Hindlimb muscle (tissue), 1 donor: ENCODE measurements at regions not wholly inside any gene's neighbourhood (a gene's known extent, or its start where the extent isn't known, plus 50 kb on each side); places are given as distances from the start of the nearest gene placed in this dataset.

Experiments used
- DNase-seq: peaks from one replicate; pipeline ENCODE4 v3.0.0-alpha.2; 2013

DNA sequence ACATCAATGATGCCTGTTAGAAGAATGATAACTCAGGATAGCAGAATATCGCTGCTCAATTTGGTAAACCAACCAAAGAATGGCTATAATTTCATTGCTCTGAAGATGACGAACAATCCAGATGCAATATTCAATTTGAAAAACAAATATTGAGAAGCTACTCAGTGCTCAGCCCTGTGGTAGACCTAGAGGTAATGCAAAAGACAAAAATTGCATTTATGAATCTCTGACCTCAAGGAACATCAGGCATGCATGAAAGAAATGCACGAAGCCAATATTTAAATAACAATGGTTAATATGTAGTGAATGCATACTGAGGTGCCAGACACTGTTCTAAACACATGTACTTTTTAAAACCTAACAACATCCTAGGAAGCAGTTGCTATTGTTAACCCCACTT is 298.6 kb upstream of the TMTC1 start:
- DNase-seq: no peak

DNA sequence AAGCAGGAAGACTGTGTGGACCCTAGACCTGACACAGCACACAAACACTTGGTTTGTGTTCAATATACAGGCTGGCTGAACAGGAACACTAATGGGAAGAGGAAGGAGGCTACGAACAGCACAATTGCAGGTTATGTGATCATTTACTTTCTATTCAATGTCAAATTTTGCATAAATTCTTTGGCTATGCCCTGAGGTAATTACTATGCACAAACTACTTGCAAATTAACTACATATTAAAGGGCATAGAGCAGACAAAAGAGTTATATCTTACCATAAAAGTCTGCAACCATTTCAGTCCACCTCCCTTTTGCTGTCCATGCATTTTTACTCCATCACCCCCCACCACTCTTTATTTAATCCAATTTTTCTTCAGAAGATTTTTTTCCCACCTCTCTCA is 291.2 kb upstream of the TMTC1 start:
- DNase-seq: no peak

DNA sequence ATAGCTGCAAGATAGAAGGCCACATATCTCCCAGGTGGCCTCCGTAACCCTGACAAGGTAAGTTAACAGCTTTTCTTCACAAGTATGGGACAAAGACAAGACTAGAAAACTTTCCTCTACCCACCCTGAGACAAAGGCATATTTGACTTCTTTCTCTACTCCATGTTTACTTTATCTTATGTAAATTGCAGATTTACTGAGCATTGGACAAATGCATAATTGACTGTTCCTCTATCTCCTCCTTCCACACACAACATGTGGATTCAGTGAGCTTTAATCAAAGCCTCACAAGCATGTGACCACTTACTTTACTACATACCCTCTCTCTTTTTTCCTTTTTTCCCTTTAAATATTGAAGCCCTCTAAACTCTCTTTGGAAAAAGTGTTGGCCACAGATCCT is 289.1 kb upstream of the TMTC1 start:
- no peak for DNase-seq

DNA sequence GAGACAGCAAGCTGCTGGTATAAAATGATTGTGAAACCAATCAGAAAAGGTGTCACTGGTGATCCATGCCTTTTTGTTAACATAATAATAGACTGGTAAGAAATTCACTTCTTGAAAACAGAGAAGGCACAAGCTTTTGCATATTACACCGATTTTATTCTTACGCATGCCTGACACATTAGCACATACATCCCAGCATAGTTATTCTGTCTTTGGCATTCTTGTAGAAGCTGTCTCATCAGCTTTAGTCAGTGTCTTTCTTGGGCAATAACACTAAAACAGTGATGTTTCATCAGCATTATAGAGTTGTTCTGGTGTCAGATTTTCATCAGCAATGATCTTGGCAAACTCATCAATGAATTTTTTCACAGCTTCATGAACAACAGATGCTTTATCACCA is 283.4 kb upstream of the TMTC1 start:
- no peak for DNase-seq

DNA sequence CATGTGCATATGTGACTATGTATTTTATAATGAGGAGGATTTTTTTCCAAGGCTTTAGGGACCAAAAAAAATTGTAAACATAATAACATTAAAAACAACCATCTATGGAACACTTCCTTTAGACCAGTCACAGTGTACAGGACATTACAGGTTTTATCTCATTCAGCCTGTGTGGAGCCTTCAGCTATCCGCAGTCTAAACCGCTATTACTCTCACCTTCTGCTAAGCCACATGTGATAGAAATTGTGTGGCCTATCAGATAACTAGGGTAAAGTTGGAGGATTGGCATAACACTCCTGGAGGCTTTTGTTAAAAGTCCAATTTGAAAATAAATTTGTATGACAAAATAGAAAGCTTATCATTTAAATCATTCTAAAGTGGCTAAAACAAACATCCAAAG is 281.2 kb upstream of the TMTC1 start:
- no peak for DNase-seq

DNA sequence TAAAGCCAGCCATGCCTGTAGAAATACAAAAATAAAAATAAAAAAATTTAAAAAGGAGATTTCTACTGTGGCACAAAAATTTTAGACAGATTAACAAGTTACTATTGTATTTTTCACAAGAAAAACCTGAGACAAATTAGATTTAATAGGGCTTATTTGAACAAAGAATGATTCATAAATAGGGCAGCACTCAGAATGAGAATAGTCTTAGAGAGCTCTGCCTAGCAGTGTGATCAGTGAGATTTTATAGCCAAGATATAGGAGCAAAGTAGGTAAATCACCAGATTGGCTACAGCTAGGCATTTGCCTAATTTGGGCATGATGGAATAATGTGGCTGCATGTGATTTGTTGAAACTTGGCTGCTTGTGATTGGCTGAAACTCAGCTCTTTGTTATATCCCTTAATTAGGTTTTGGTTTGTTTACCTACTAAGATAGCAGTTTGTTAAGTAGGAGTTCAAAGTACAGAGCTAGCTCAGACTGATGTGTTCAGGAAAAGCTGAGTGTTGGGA is 279.7 kb upstream of the TMTC1 start:
- no peak for DNase-seq

DNA sequence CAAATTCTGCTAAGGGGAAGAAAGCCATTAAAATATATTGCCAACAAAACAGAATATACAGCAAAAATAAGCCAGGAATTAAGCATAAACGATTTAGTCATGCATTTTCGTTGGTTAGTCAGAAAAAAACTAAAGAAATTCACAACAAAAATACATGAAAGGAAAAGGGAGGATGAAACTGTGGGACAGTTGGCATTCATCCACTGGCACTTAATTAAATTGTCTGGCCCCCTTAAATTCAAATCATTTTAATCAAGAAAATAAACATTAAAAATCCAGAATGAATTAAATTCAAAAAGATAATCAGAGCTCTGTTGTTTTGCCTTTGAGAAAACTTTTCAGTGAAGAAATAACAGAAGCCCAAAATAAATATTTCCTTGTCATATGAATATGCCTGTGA is 264.6 kb upstream of the TMTC1 start:
- no peak for DNase-seq

DNA sequence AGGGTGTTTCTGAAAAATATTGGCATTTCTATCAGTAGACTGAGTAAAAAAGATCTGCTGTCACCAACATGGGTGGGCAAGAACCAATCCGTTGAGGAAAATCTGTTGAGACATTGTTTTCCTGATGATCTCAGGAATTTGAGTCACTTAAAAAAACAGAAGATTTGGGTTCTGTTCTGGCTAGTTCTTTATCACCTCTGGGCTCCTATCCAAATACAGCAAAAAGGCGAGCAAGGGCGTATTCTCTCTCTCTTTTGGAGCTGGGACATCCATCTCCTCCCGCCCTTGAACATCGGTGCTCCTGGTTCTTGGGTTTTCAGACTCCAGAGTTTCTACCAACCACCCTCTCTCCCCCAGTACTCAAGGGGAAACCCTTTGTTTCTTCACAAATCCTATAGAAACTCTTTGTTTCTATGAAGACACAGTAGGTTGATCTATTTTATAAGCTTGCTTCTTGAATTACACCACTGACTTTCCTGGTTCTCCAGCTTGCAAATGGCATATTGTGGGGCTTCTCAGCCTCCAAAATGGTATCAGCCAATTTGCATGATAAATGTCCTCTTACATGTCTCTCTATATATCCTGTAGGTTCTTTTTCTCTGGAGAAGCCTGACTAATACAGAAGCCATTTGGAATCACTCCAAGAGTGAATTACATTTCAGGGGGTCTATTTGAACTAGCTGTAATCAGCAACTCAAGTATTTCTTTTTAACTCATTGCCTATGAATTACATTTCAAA is 263.9 kb upstream of the TMTC1 start:
- no peak for DNase-seq

DNA sequence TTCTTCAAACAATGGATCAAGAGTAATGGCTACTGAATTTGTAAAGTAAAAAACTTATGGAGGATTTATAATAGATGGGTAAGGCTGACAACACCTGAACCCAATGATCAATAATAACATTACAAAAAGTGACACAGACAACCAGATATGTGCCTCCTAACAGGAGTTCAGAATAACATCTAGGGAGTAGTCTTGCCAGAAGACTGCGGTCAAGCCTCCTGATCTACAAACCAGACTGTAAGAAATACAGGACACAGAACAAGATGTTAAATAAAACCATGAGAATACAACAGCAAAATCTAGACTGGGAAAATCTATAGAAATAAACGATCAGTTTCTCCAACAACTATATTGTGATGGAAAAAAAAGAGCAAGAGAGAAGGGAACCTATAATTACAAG is 262.6 kb upstream of the TMTC1 start:
- DNase-seq: no peak

DNA sequence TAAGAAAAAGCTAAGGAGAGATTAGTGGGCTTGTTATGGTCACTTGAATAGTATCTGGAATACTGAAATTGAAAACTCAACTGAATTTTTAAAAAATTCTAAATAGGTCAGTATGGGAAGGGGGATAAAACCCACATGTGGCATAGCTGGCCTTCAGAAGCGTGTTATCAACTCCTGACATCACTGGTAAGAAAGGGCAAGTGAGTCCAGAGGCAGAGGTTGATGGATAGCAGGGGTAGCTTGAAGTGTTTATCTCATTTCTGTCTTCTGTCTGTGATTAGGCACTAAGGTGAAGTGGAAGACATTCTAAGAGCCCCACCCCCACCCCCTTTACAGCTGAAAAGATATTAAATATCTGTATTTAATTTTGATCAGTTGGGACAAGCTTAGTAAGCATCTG is 261.4 kb upstream of the TMTC1 start:
- DNase-seq: no peak

DNA sequence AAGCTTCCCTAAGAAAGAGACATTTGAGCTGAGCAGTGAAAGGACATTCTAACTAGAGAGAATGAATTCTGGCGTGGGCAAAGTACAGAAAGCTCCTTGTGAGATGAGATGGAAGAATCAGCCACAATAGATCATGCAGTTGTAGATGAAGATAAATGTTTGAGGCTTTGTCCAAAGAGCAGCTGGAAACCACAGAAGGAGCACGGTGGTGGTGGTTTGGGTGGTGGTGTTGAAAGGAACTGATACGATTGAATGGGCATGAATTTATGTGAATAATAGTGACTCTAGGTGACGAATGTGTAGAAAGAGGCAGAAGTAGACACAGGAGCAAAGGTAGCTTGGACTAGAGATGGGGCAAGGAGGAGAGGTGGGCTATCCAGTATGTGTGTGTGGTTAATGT is 260.5 kb upstream of the TMTC1 start:
- DNase-seq: no peak

DNA sequence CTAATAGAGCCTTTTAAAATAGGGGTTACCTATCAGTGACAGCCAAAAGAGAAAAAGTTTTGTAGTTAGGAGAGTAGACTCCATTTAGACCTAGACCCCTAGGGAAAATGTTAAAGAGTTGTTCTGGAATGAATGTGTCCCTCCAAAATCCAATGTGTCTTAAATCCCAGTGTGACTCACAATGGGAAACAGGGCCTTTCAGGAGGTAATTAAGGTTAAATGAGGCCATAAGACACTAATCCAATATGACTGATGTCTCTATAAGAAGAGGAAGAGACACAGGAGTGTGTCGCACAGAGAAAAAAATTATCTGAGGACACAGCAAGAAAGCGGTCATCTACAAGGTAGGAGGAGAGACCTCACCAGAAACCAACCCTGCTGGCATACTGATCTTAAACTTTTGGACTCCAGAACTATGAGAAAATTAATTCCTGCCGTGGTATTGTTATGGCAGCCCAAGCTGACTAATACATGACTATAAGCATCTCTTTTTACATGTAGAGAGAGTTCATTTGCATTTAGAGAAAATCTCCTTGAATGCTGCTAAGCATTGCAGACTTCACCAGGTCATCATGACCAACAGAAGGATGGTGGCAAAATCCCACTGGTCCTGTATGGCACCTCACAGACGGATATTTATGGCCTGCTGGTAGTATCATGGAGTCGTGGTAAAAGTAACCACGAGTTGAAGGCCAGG is 259.6 kb upstream of the TMTC1 start:
- DNase-seq: no peak

DNA sequence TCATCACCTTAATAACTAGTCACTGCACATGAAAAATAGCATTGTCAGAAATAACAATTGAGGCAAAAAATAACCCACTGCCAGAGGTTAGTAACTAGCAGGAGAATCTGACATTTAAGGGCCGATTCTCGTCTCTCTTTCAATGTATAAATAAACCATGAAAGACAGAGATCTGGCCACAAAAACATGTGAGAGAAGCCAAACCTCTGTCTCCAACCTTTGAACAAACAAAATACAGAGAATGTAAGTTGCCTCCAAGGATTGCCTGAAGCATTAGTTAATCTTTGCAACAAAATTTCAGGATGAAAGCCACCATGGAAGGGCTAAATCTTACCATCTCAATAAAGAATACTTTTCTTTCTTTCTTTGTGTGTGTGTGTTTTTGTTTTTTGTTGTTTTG is 257.4 kb upstream of the TMTC1 start:
- DNase-seq: no peak

DNA sequence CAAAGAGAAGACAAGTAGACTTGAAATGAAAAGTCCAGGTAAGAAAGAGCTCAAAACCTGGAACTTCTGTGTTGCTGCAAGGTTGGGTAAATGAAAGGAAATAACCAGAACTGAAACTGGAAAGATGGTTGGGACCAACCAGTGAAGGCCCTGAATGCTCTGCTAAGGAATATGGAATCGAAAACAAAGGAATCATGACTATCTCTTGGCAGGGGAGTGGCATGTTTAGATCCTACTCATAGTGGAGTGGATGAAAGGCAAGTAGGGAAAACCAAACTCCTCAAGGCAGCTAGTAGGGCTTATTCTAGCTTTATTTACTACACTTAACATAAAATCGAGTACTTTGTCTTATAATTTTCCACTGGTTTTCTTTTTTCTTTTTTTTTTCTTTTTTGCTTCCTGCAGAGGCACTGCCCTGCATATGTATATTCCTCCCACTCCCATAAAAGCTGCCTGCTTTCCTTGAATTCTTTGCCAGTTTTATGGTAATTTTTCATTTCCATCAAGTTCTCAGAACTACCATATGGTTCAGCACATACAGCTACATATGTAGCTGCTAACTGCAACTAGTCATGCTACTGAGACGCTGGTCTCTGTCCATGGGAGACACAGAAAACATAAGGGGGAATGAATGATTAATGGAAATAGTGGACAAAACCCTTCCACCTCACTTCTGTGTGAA is 247.1 kb upstream of the TMTC1 start:
- DNase-seq: no peak

DNA sequence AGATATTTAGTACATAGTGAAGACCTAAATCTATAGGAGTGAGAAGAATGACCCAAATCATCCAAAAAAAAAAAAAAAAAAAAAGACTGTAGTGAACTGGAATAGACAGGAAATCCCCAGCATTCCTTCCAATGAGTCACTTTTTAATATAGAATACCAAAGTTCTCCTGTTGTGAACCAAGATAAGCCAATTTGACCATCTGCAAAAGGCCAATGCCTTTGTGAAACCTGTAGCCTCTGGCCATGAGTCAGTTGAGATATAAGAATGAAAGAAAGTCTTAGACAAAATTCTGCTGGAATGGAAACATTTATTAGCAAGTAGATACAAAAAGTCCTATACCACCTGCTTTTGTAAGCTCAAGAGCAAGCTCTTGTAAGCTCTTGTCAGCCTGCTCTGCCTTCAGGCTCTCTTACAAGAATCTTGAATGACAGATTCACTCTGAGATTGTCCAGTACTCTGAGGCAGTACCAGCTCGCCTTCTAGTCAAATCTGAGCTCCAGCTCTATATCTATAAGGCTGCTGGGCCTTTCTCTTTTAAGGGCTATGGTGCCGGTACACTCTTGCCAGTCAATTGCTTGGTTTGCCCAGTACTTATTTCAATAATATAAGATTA is 243.0 kb upstream of the TMTC1 start:
- DNase-seq: no peak

DNA sequence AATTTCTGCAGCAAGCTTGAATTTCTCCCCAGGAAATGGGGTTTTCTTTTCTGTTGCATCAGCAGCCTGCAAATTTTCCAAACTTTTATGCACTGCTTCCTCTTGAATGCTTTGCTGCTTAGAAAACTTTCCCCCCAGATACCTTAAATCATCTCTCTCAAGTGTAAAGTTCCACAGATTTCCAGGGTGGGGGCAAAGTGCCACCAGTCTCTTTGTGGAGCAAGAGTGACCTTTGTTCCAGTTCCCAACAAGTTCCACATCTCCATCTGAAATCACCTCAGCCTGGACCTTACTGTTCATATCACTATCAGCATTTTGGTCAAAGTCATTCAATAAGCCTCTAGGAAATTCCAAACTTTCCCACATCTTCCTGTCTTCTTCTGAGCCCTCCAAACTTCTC is 241.6 kb upstream of the TMTC1 start:
- no peak for DNase-seq

DNA sequence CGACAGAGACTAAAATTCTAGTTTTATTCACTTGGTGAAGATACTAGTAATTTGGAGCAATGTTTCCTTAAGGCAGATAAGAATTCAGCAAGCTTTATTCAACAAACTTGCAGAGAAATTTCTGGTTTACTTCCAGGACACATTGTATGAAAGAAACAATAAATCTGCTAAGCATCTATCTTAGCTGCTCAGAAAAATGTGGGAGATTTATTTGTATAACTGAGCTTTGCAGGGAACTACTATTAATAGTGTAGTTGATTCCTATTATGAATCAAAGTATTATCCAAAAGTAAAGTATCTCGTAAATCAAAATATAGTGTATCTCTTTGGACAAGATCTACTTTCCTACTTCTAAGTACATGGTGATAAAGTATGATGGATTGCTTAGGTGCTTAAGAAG is 239.4 kb upstream of the TMTC1 start:
- no peak for DNase-seq

DNA sequence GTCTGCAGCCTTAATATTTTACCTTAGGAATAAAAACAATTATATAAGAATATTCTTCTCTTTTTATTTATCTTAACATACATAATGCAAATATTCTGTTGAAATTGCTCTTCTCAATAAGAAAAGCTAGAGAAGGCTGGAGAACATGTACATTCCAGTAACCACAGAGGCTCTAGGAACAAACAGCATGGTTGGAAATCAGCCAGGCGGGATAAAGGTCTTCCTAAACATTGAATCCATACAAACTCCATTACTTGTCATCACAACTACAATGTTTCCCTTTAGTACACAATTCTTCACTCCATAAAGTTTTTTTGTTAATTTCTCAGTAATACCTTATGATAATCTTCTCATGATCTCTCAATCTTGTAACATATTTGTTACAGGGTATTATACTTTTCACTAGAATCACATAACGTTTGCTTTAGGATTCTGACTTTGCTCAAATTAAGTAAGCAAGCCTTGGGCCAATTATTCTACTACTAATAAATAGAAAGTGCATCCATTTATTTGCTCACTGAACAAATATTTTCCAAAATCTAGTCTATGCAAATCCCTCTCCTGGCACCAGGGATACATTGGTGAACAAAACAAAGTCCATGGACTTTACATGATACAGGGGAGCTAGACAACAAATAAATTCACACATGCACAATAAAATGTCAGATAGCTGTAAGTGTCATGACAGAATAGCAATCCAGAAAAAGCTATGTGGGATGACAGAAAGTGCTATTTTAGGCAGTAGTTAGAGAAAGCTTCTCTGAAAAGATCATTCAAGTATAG is 237.5 kb upstream of the TMTC1 start:
- peak; percentile 6 for DNase-seq

DNA sequence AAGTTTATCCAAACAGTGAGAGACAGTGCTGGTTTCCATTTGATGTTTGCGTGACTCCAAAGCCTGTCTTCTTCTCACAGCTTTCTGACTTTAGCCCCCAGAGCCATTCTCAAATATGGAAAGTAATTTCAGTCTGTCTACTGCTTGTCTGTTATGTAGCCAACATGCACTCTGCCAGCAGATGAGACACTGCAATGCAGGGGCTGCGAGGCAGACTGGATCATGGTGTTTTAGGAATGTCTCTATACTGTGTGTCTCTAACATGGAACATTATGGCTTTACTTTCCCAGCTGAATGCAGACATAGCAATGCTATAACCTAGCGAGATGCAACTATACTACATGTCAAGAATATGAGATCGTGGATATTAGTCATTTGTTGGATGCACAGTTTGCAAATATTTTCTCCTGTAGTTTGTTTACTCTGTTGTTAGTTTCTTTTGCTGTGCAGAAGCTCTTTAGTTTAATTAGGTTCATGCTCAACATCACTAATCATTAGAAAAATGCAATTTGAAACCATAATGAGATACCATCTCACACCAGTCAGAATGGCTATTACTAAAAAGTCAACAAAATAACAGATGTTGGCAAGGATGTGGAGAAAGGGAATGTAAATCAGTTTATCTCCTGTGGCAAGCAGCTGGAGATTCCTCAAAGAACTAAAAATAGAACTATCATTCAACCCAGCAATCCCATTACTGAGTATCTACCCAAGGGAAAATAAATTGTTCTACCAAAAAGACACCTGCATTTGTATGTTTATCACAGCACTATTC is 235.8 kb upstream of the TMTC1 start:
- peak; percentile 11 for DNase-seq

DNA sequence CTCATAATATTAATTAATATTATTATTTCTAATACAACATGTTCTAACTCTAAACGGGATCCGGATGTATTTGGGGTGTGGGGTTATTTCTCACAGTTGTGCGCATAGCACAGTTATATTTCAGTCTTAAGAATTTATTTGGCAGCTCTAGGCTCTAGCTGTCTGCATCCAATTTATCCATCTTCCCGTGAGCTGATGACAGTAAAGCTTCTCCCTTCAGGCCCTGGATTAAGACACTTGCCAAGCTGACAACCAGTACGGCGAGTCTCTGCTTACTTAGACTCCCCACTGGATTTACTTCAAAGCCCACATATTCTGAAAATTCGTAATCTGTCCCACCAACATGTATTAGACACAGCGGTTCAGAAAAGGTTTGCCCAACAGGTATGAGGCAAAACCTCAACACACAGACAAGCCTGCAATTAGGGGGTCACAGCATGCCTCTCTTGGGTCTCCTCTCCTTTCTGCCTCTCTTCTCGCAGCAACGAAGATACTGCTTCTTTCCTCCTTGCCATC is 232.9 kb upstream of the TMTC1 start:
- peak; percentile 9 for DNase-seq

DNA sequence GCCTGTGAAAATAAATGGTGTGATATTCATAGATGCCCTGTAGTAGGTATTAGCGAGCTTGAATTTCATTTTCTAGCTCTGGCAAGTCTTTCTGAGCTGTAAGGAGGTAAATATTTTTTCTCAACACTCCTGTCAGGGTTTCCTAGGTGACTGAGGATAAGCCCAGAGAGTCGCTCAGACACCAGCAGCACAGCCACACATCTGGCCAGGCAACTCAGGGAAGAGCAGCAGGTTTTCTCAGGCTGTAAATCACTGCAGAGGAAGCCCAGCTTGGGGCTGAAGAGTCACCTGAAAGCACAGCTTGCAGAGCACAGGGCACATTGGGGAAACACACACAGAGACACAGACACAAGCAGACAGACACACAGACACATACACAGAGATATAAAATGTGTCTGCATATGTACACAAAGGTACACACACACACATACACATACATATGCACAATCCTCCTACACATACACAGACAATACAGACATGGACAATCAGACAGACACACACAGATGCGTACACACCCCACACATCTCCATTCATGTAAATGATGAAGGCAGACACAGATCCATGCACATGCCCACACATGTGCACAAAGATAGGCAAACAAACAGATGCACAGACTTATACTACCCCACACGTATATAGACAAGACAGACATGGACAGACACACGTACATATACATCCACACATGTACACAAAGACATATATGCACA is 232.0 kb upstream of the TMTC1 start:
- DNase-seq: no peak
